GM12878 (cell line): ENCODE measurements at regions not wholly inside any gene's neighbourhood (a gene's known extent, or its start where the extent isn't known, plus 50 kb on each side); places are given as distances from the start of the nearest gene placed in this dataset.

ENCODE experiments used
- ATAC-seq: fragments of 200-7000 bp; cut with Tn5 transposase; 3 replicates; pipeline ENCODE4 v1.9.1; 2020; ENCODE audit warnings: mild to moderate bottlenecking, moderate library complexity
- BruUV-seq: library from RNA; stranded (reverse); fragments of 400-500 nt; replicated peaks from 2 replicates; lab custom pipeline; 2021; lab: Mats Ljungman, UMichigan
- CTCF ChIA-PET: fragments of 300-600 bp; sonication (Branson Sonifier 250); formaldehyde crosslinking; extraction: SDS; loops from one replicate; lab custom pipeline; 2021; ENCODE audit warnings: inconsistent platforms; lab: Yijun Ruan, JAX
- POLR2A ChIA-PET: fragments of 350-600 bp; formaldehyde crosslinking; extraction: SDS; loops from one replicate; lab custom pipeline; 2021; ENCODE audit warnings: inconsistent platforms; lab: Charles Lee
- RAD21 ChIA-PET: fragments of 300-600 bp; sonication (Branson Sonifier 250); formaldehyde crosslinking; loops from one replicate; lab custom pipeline; 2023; ENCODE audit warnings: antibody characterized with exemption; ENCODE audit not compliant: unreplicated experiment; lab: Charles Lee
- SMC1A ChIA-PET: fragments of 300-600 bp; sonication (Branson Sonifier 250); formaldehyde crosslinking; loops from one replicate; lab custom pipeline; 2023; ENCODE audit not compliant: unreplicated experiment, uncharacterized antibody; lab: Charles Lee
- DNase-seq: peaks from one replicate; pipeline ENCODE4 v3.0.0-alpha.2; 2011; ENCODE audit warnings: low read depth, low spot score
- FAIRE-seq: peaks from 3 replicates; lab custom pipeline; 2011; peaks lifted over from hg19 to GRCh38; lab: Jason Lieb, UNC
- H2AFZ ChIP-seq: 2 replicates; pipeline ENCODE4 v1.6.0; 2011; ENCODE audit warnings: low read depth, low read length, control low read depth; ENCODE audit not compliant: control insufficient read depth
- H3K27ac ChIP-seq: 2 replicates; pipeline ENCODE4 v1.5.1; 2011; ENCODE audit warnings: control low read depth; ENCODE audit not compliant: control insufficient read depth, insufficient read depth
- H3K27me3 ChIP-seq, 2 experiments: replicated peaks in 1 of 2; 2 replicates each; pipeline versions ENCODE4 v1.6.0 to v1.6.1; 2011; ENCODE audit warnings: low read length in 1 of 2; ENCODE audit not compliant: control insufficient read depth in 2 of 2, insufficient read depth in 2 of 2
- H3K36me3 ChIP-seq, 2 experiments: 2 replicates each; pipeline ENCODE4 v1.5.1; 2011; ENCODE audit warnings: low read length in 1 of 2; ENCODE audit not compliant: control insufficient read depth in 2 of 2, insufficient read depth in 2 of 2
- H3K4me1 ChIP-seq: 2 replicates; pipeline ENCODE4 v1.6.1; 2011; ENCODE audit warnings: mild to moderate bottlenecking, low read length, moderate library complexity, mixed read lengths; ENCODE audit not compliant: control insufficient read depth, insufficient read depth
- H3K4me2 ChIP-seq: 2 replicates; pipeline ENCODE4 v1.6.0; 2011; ENCODE audit warnings: control low read depth; ENCODE audit not compliant: control insufficient read depth, insufficient read depth
- H3K4me3 ChIP-seq: fragments of 200-600 bp; sonication (generic); 2 replicates; pipeline ENCODE4 v1.5.1; 2016
- H3K79me2 ChIP-seq: 2 replicates; pipeline ENCODE4 v1.6.0; 2011; ENCODE audit warnings: low read length; ENCODE audit not compliant: control insufficient read depth, insufficient read depth
- H3K9ac ChIP-seq: 2 replicates; pipeline ENCODE4 v1.8.0; 2011; ENCODE audit warnings: low read length, control low read depth, mixed read lengths; ENCODE audit not compliant: control insufficient read depth, insufficient read depth
- H3K9me3 ChIP-seq: replicated peaks from 3 replicates; pipeline ENCODE4 v1.5.1; 2011; ENCODE audit warnings: mild to moderate bottlenecking, low read length; ENCODE audit not compliant: control insufficient read depth, insufficient read depth
- H4K20me1 ChIP-seq: 2 replicates; pipeline ENCODE4 v1.6.0; 2011; ENCODE audit not compliant: control insufficient read depth, insufficient read depth
- CHD1 ChIP-seq: IDR thresholded peaks from 2 replicates; pipeline ENCODE4 v1.6.1; 2012; ENCODE audit warnings: low read depth, low read length, improper control_type of control experiment
- DPF2 ChIP-seq: fragments of 450-650 bp; IDR thresholded peaks from 2 replicates; pipeline ENCODE4 v1.6.1; 2017; ENCODE audit warnings: mild to moderate bottlenecking
- ESRRA ChIP-seq: IDR thresholded peaks from 2 replicates; pipeline ENCODE4 v1.6.1; 2012; ENCODE audit warnings: mild to moderate bottlenecking, low read length, improper control_type of control experiment
- GABPA ChIP-seq: IDR thresholded peaks from 2 replicates; pipeline ENCODE4 v1.6.1; 2014; ENCODE audit warnings: antibody characterized with exemption, low read depth, mild to moderate bottlenecking, inconsistent platforms
- NFYA ChIP-seq: IDR thresholded peaks from 2 replicates; pipeline ENCODE4 v1.6.1; 2011; ENCODE audit warnings: low read depth, mild to moderate bottlenecking, low read length, improper control_type of control experiment, borderline replicate concordance
- NR2C1 ChIP-seq: fragments of 450-650 bp; IDR thresholded peaks from 2 replicates; pipeline ENCODE4 v1.6.1; 2017; ENCODE audit warnings: antibody characterized with exemption, mild to moderate bottlenecking, moderate library complexity
- RBBP5 ChIP-seq: fragments of 200-600 bp; sonication (generic); conservative IDR thresholded peaks from 2 replicates; pipeline ENCODE4 v1.6.1; 2016
- RCOR1 ChIP-seq: conservative IDR thresholded peaks from 2 replicates; pipeline ENCODE4 v1.6.1; 2012; ENCODE audit warnings: low read depth, low read length, improper control_type of control experiment
- SMAD1 ChIP-seq: fragments of 450-650 bp; IDR thresholded peaks from 2 replicates; pipeline ENCODE4 v1.6.1; 2018; ENCODE audit warnings: mild to moderate bottlenecking, low read depth; ENCODE audit not compliant: partially characterized antibody
- TCF7 ChIP-seq: IDR thresholded peaks from 2 replicates; pipeline ENCODE4 v1.6.1; 2014; ENCODE audit warnings: antibody characterized with exemption, borderline replicate concordance
- WGBS: methylation state at CpG from one replicate; pipeline ENCODE4 v1.1.6; 2016; ENCODE audit warnings: low lambda C conversion rate; ENCODE audit not compliant: insufficient replicate concordance, insufficient coverage; ENCODE audit errors: missing lambda C conversion rate; 5-methylcytosine and 5-hydroxymethylcytosine counted together
- in situ Hi-C: fragments of 300-500 bp; cut with MboI; formaldehyde crosslinking; loops from 9 replicates; pipeline ENCODE4 v1.14.3; 2018; ENCODE audit warnings: mixed read lengths
- intact Hi-C: fragments of 100-400 bp; cut with micrococcal nuclease; formaldehyde crosslinking; loops from one replicate; pipeline ENCODE4 v1.14.2; 2022; ENCODE audit not compliant: unreplicated experiment
- TF ChIP-seq, protein P1 (sequence below): fragments of 450-650 bp; IDR thresholded peaks from 2 replicates; pipeline ENCODE4 v1.6.1; 2017; ENCODE audit warnings: antibody characterized with exemption, mild to moderate bottlenecking, moderate library complexity
- TF ChIP-seq, protein P2 (sequence below): fragments of 450-650 bp; IDR thresholded peaks from 2 replicates; pipeline ENCODE4 v1.6.1; 2018; ENCODE audit warnings: borderline replicate concordance, mild to moderate bottlenecking; ENCODE audit not compliant: partially characterized antibody
- TF ChIP-seq, protein P3 (sequence below): IDR thresholded peaks from 2 replicates; pipeline ENCODE4 v1.6.1; 2012; ENCODE audit warnings: improper control_type of control experiment, low read depth, low read length; ENCODE audit not compliant: insufficient replicate concordance

GRCh38 chr6:45773906-45774305, 241.8 kb downstream of the CLIC5 start (continued):
- TF ChIP-seq, protein P1, sequence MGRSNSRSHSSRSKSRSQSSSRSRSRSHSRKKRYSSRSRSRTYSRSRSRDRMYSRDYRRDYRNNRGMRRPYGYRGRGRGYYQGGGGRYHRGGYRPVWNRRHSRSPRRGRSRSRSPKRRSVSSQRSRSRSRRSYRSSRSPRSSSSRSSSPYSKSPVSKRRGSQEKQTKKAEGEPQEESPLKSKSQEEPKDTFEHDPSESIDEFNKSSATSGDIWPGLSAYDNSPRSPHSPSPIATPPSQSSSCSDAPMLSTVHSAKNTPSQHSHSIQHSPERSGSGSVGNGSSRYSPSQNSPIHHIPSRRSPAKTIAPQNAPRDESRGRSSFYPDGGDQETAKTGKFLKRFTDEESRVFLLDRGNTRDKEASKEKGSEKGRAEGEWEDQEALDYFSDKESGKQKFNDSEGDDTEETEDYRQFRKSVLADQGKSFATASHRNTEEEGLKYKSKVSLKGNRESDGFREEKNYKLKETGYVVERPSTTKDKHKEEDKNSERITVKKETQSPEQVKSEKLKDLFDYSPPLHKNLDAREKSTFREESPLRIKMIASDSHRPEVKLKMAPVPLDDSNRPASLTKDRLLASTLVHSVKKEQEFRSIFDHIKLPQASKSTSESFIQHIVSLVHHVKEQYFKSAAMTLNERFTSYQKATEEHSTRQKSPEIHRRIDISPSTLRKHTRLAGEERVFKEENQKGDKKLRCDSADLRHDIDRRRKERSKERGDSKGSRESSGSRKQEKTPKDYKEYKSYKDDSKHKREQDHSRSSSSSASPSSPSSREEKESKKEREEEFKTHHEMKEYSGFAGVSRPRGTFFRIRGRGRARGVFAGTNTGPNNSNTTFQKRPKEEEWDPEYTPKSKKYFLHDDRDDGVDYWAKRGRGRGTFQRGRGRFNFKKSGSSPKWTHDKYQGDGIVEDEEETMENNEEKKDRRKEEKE = no peak
- TF ChIP-seq GABPA = no peak

DNA sequence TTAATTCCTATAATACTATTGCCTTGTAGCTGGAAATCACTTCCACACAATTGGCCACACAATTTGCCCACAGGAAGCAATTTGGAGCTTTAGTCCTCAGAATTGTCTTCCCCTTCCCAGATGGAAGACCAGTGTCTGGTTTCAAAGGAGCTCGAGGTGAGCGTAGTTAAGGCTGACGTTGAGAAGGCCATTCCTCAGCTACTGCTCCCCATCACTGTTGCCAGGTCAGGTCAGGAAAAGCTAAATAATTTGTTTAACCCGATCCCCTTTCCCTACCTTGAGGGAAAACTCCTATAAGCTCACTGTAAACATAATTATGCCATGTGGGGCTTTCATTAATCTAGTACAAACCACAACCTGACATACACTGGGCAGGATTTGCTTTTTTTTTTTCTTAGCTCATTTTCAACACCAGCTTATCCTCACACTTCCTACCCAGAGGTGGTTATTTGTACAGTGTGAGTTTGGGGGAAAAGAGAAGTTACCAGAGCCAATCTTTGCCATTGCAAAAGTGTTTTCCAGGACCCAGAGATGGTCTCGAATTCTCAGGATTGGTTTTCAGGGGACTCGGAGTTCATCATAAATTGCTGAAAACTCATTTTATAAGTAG, 242.7 kb downstream of the CLIC5 start:
- Histone ChIP-seq H2AFZ (no peak overlapping the region), H3K9ac (no peak overlapping the region), H3K27ac (no peak overlapping the region), H3K79me2 (no peaks in the 10 kb centered on the region), H3K4me2 (no peak overlapping the region), H3K4me1 (no peaks in the 10 kb centered on the region), H3K36me3 (no peaks in the 10 kb centered on the region), H4K20me1 (no peaks in the 10 kb centered on the region), H3K4me3 (no peak overlapping the region), H3K27me3 (peaks cover 0 to 2% of the 10 kb centered on the region in 2 experiments; a peak in 1 of 4 replicates), H3K9me3 (no peaks in the 10 kb centered on the region)
- no TSS peak for BruUV-seq
- ChIA-PET CTCF (no interaction called here), SMC1A (interaction anchor here (1.0 to 1.4 kb wide), 3 partner anchors 10 to 30 kb away, joined by 3 to 4 read pairs (median 3); no protein-coding TSS in a partner anchor), RAD21 (no interaction called here), POLR2A (no interaction called here)
- in situ Hi-C loops (no loop called here), intact Hi-C loops (no loop called here)
- DNase-seq (no peak), ATAC-seq (no peak), FAIRE-seq (no peak)
- WGBS = 41% methylated on average over 6 of the region's 6 CpGs
- TF ChIP-seq NR2C1 = no peak
- TF ChIP-seq, protein P2, sequence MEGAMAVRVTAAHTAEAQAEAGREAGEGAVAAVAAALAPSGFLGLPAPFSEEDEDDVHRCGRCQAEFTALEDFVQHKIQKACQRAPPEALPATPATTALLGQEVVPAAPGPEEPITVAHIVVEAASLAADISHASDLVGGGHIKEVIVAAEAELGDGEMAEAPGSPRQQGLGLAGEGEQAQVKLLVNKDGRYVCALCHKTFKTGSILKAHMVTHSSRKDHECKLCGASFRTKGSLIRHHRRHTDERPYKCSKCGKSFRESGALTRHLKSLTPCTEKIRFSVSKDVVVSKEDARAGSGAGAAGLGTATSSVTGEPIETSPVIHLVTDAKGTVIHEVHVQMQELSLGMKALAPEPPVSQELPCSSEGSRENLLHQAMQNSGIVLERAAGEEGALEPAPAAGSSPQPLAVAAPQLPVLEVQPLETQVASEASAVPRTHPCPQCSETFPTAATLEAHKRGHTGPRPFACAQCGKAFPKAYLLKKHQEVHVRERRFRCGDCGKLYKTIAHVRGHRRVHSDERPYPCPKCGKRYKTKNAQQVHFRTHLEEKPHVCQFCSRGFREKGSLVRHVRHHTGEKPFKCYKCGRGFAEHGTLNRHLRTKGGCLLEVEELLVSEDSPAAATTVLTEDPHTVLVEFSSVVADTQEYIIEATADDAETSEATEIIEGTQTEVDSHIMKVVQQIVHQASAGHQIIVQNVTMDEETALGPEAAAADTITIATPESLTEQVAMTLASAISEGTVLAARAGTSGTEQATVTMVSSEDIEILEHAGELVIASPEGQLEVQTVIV = no peak
- TF ChIP-seq RCOR1 = no peak
- no peak for TF ChIP-seq NFYA
- TF ChIP-seq RBBP5 = no peak
- TF ChIP-seq ESRRA = no peak
- no peak for TF ChIP-seq TCF7
- TF ChIP-seq, protein P3, sequence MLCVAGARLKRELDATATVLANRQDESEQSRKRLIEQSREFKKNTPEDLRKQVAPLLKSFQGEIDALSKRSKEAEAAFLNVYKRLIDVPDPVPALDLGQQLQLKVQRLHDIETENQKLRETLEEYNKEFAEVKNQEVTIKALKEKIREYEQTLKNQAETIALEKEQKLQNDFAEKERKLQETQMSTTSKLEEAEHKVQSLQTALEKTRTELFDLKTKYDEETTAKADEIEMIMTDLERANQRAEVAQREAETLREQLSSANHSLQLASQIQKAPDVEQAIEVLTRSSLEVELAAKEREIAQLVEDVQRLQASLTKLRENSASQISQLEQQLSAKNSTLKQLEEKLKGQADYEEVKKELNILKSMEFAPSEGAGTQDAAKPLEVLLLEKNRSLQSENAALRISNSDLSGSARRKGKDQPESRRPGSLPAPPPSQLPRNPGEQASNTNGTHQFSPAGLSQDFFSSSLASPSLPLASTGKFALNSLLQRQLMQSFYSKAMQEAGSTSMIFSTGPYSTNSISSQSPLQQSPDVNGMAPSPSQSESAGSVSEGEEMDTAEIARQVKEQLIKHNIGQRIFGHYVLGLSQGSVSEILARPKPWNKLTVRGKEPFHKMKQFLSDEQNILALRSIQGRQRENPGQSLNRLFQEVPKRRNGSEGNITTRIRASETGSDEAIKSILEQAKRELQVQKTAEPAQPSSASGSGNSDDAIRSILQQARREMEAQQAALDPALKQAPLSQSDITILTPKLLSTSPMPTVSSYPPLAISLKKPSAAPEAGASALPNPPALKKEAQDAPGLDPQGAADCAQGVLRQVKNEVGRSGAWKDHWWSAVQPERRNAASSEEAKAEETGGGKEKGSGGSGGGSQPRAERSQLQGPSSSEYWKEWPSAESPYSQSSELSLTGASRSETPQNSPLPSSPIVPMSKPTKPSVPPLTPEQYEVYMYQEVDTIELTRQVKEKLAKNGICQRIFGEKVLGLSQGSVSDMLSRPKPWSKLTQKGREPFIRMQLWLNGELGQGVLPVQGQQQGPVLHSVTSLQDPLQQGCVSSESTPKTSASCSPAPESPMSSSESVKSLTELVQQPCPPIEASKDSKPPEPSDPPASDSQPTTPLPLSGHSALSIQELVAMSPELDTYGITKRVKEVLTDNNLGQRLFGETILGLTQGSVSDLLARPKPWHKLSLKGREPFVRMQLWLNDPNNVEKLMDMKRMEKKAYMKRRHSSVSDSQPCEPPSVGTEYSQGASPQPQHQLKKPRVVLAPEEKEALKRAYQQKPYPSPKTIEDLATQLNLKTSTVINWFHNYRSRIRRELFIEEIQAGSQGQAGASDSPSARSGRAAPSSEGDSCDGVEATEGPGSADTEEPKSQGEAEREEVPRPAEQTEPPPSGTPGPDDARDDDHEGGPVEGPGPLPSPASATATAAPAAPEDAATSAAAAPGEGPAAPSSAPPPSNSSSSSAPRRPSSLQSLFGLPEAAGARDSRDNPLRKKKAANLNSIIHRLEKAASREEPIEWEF = no peak
- TF ChIP-seq DPF2 = no peak
- TF ChIP-seq CHD1 = no peak
- TF ChIP-seq SMAD1 = no peak
